KMS-11 (cell line): ENCODE measurements at regions not wholly inside any gene's neighbourhood (a gene's known extent, or its start where the extent isn't known, plus 50 kb on each side); places are given as distances from the start of the nearest gene placed in this dataset.

ENCODE experiments used
- H2AFZ ChIP-seq: fragments of 200-600 bp; sonication (generic); 2 replicates; pipeline ENCODE4 v1.6.1; 2016; ENCODE audit warnings: antibody characterized with exemption, mixed run types, low read depth
- H3K27ac ChIP-seq: fragments of 200-600 bp; sonication (generic); 2 replicates; pipeline ENCODE4 v1.6.1; 2016; ENCODE audit warnings: mild to moderate bottlenecking, mixed run types
- H3K27me3 ChIP-seq: fragments of 200-600 bp; sonication (generic); 2 replicates; pipeline ENCODE4 v1.6.1; 2017; ENCODE audit warnings: mild to moderate bottlenecking, low read depth, mixed run types, moderate library complexity; ENCODE audit not compliant: insufficient read depth
- H3K36me3 ChIP-seq: fragments of 200-600 bp; sonication (generic); 2 replicates; pipeline ENCODE4 v1.6.1; 2017; ENCODE audit warnings: mild to moderate bottlenecking, mixed run types; ENCODE audit not compliant: insufficient read depth
- H3K4me1 ChIP-seq: fragments of 200-600 bp; sonication (generic); 2 replicates; pipeline ENCODE4 v1.6.1; 2016; ENCODE audit warnings: mild to moderate bottlenecking, low read depth, mixed run types; ENCODE audit not compliant: poor library complexity, severe bottlenecking
- H3K4me2 ChIP-seq: fragments of 200-600 bp; sonication (generic); 2 replicates; pipeline ENCODE4 v1.7.0; 2016; ENCODE audit warnings: mild to moderate bottlenecking, mixed run types
- H3K4me3 ChIP-seq: fragments of 200-600 bp; sonication (generic); IDR thresholded peaks from 2 replicates; pipeline ENCODE4 v1.6.1; 2017; ENCODE audit warnings: low read depth, low read length, mixed read lengths; ENCODE audit not compliant: insufficient read depth
- H3K79me2 ChIP-seq: fragments of 200-600 bp; sonication (generic); 2 replicates; pipeline ENCODE4 v1.6.1; 2016; ENCODE audit warnings: low read depth, mixed run types; ENCODE audit not compliant: insufficient read depth
- H3K9ac ChIP-seq: fragments of 200-600 bp; sonication (generic); 2 replicates; pipeline ENCODE4 v1.6.1; 2016; ENCODE audit warnings: mild to moderate bottlenecking, mixed run types
- H4K20me1 ChIP-seq: fragments of 200-600 bp; sonication (generic); 2 replicates; pipeline ENCODE4 v1.6.1; 2016; ENCODE audit warnings: mild to moderate bottlenecking, mixed run types; ENCODE audit not compliant: insufficient read depth
- TF ChIP-seq, protein P1 (sequence below): fragments of 200-600 bp; sonication (generic); conservative IDR thresholded peaks from 2 replicates; pipeline ENCODE4 v1.6.1; 2017; ENCODE audit warnings: low read depth, mild to moderate bottlenecking, antibody characterized with exemption, low read length, moderate library complexity, mixed read lengths

DNA sequence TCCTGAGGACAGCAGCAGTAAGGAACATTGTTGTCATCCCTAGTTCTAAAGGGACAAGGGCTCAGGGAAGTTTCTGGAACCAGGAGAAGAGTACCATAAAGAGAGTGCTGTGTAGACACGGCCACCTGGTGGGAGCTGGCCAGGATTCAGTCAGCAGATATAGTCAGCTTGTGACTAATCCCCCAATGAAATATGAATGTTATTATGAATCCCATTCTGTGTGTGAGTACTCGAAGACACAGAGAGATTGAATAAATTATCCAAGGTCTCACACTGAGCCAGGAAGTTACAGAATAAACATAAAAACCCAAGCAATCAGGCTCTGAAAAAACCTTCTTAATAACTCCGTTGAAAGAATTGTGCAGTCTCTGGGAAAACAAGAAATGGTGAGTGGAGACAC lies 1359.5 kb downstream of the AACS start:
- Histone ChIP-seq H3K4me3 (no peak overlapping the region), H2AFZ (no peak overlapping the region)
- TF ChIP-seq, protein P1, sequence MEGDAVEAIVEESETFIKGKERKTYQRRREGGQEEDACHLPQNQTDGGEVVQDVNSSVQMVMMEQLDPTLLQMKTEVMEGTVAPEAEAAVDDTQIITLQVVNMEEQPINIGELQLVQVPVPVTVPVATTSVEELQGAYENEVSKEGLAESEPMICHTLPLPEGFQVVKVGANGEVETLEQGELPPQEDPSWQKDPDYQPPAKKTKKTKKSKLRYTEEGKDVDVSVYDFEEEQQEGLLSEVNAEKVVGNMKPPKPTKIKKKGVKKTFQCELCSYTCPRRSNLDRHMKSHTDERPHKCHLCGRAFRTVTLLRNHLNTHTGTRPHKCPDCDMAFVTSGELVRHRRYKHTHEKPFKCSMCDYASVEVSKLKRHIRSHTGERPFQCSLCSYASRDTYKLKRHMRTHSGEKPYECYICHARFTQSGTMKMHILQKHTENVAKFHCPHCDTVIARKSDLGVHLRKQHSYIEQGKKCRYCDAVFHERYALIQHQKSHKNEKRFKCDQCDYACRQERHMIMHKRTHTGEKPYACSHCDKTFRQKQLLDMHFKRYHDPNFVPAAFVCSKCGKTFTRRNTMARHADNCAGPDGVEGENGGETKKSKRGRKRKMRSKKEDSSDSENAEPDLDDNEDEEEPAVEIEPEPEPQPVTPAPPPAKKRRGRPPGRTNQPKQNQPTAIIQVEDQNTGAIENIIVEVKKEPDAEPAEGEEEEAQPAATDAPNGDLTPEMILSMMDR, result no peak

GRCh38 chr12:126425264-126425663 lies 1360.0 kb downstream of the AACS start:
- no peak overlapping the region for H3K4me2 ChIP-seq
- H3K4me1 ChIP-seq, result no peaks in the 10 kb centered on the region
- H3K4me3 ChIP-seq, result no peak overlapping the region
- H3K79me2 ChIP-seq, result no peaks in the 10 kb centered on the region
- H3K36me3 ChIP-seq, result no peaks in the 10 kb centered on the region
- H3K27ac ChIP-seq, result no peak overlapping the region
- no peak overlapping the region for H2AFZ ChIP-seq
- no peak overlapping the region for H3K9ac ChIP-seq
- TF ChIP-seq, protein P1, result no peak
- no peaks in the 10 kb centered on the region for H3K27me3 ChIP-seq
- no peaks in the 10 kb centered on the region for H4K20me1 ChIP-seq

More for the DNA sequence above, 1359.5 kb downstream of the AACS start:
- Histone ChIP-seq H3K79me2 (no peaks in the 10 kb centered on the region), H3K36me3 (no peaks in the 10 kb centered on the region), H3K4me1 (no peaks in the 10 kb centered on the region), H3K4me2 (no peak overlapping the region), H3K27ac (no peak overlapping the region), H3K27me3 (no peaks in the 10 kb centered on the region), H3K9ac (no peak overlapping the region), H4K20me1 (no peaks in the 10 kb centered on the region)

GRCh38 chr12:126428769-126429168 lies 1363.5 kb downstream of the AACS start:
- no peaks in the 10 kb centered on the region for H3K36me3 ChIP-seq
- H4K20me1 ChIP-seq, result no peaks in the 10 kb centered on the region
- TF ChIP-seq, protein P1, result no peak
- no peak overlapping the region for H3K9ac ChIP-seq
- no peaks in the 10 kb centered on the region for H3K79me2 ChIP-seq
- no peaks in the 10 kb centered on the region for H3K4me1 ChIP-seq
- no peak overlapping the region for H2AFZ ChIP-seq
- no peak overlapping the region for H3K27ac ChIP-seq
- no peak overlapping the region for H3K4me3 ChIP-seq
- no peak overlapping the region for H3K4me2 ChIP-seq
- H3K27me3 ChIP-seq, result no peaks in the 10 kb centered on the region

DNA sequence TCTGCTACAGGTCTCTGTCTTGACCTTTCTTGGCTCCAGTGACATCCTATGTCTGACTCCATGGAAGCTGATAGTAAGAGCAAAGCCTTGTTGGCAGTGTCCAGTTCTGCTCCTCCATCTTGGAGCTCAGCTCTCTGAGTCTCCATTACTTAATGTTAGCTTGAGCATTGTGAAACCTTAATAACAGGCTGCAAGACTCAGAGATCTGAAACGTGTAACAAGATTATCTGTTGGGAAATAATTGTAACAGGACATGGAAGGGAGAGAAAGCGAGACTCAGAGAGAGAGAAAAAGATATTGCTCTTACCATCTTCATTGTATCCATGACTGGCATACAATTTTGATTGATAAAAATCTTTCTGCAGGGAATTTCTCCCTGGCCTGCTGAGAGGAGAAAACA lies 1365.7 kb downstream of the AACS start:
- TF ChIP-seq, protein P1, result no peak
- no peaks in the 10 kb centered on the region for H3K79me2 ChIP-seq
- H3K4me2 ChIP-seq, result no peak overlapping the region
- no peaks in the 10 kb centered on the region for H4K20me1 ChIP-seq
- H2AFZ ChIP-seq, result no peak overlapping the region
- no peaks in the 10 kb centered on the region for H3K4me1 ChIP-seq
- H3K4me3 ChIP-seq, result no peak overlapping the region
- no peaks in the 10 kb centered on the region for H3K36me3 ChIP-seq
- no peak overlapping the region for H3K27ac ChIP-seq
- no peak overlapping the region for H3K9ac ChIP-seq
- H3K27me3 ChIP-seq, result no peaks in the 10 kb centered on the region
